HG02938 (cell line): ENCODE measurements at regions not wholly inside any gene's neighbourhood (a gene's known extent, or its start where the extent isn't known, plus 50 kb on each side); places are given as distances from the start of the nearest gene placed in this dataset.

Source experiments
- ATAC-seq: cut with Tn5 transposase; IDR thresholded peaks from one replicate; pipeline ENCODE4 v1.9.1; 2021; ENCODE audit warnings: mild to moderate bottlenecking, moderate library complexity; ENCODE audit not compliant: unreplicated experiment

- no peak for ATAC-seq
These were observed 198.1 kb upstream of the SGK1 start for GRCh38 chr6:134515986-134516385.

GRCh38 chr6:134512981-134513391 lies 195.1 kb upstream of the SGK1 start:
- no peak for ATAC-seq

GRCh38 chr6:134511984-134512683 lies 194.2 kb upstream of the SGK1 start:
- ATAC-seq: no peak

GRCh38 chr6:134510920-134511319 lies 193.0 kb upstream of the SGK1 start:
- no peak for ATAC-seq

GRCh38 chr6:134510142-134510541 lies 192.2 kb upstream of the SGK1 start:
- ATAC-seq: no peak

GRCh38 chr6:134508862-134509498 lies 191.1 kb upstream of the SGK1 start:
- ATAC-seq: no peak

- no peak for ATAC-seq
These were observed 188.2 kb upstream of the SGK1 start for GRCh38 chr6:134506162-134506561.

- no peak for ATAC-seq
These were observed 185.8 kb upstream of the SGK1 start for GRCh38 chr6:134503585-134504281.

GRCh38 chr6:134502614-134503549 lies 185.0 kb upstream of the SGK1 start:
- ATAC-seq: no peak

- no peak for ATAC-seq
These were observed 178.0 kb upstream of the SGK1 start for GRCh38 chr6:134495890-134496248.

GRCh38 chr6:134495203-134495889 lies 177.4 kb upstream of the SGK1 start:
- ATAC-seq: no peak

GRCh38 chr6:134493789-134494188 lies 175.9 kb upstream of the SGK1 start:
- no peak for ATAC-seq

GRCh38 chr6:134491477-134491876 lies 173.6 kb upstream of the SGK1 start:
- ATAC-seq: no peak

GRCh38 chr6:134482593-134483270 lies 164.8 kb upstream of the SGK1 start:
- no peak for ATAC-seq

- no peak for ATAC-seq
These were observed 164.1 kb upstream of the SGK1 start for GRCh38 chr6:134481966-134482365.

GRCh38 chr6:134480593-134480992 lies 162.7 kb upstream of the SGK1 start:
- no peak for ATAC-seq

GRCh38 chr6:134478764-134479399 lies 161.0 kb upstream of the SGK1 start:
- ATAC-seq: no peak

GRCh38 chr6:134477991-134478635 lies 160.2 kb upstream of the SGK1 start:
- ATAC-seq: no peak

- ATAC-seq: no peak
These were observed 157.0 kb upstream of the SGK1 start for GRCh38 chr6:134474955-134475354.
